WTC11 (cell line): ENCODE measurements at regions not wholly inside any gene's neighbourhood (a gene's known extent, or its start where the extent isn't known, plus 50 kb on each side); places are given as distances from the start of the nearest gene placed in this dataset.

ENCODE experiments used
- ATAC-seq: fragments of 200-7000 bp; cut with Tn5 transposase; 2 replicates; pipeline ENCODE4 v1.10.0; 2021; ENCODE audit warnings: mild to moderate bottlenecking, moderate library complexity
- CTCF ChIA-PET: fragments of 300-600 bp; sonication (Branson Sonifier 250); formaldehyde crosslinking; loops from one replicate; lab custom pipeline; 2021; ENCODE audit warnings: antibody characterized with exemption; lab: Charles Lee
- POLR2A ChIA-PET: fragments of 350-600 bp; sonication (Branson Sonifier 250); formaldehyde crosslinking; loops from one replicate; lab custom pipeline; 2021; ENCODE audit warnings: antibody characterized with exemption; lab: Charles Lee
- DNase-seq: peaks from one replicate; pipeline ENCODE4 v3.0.0; 2021; ENCODE audit warnings: low spot score
- H3K27ac Mint-ChIP-seq: 2 replicates; pipeline ENCODE4 v1.8.0; 2021; ENCODE audit warnings: mixed read lengths
- H3K27me3 Mint-ChIP-seq: 2 replicates; pipeline ENCODE4 v1.8.0; 2021; ENCODE audit warnings: low read depth, mild to moderate bottlenecking, moderate library complexity, mixed read lengths
- H3K36me3 Mint-ChIP-seq: 2 replicates; pipeline ENCODE4 v1.8.0; 2021; ENCODE audit warnings: mixed read lengths
- H3K4me1 Mint-ChIP-seq: 2 replicates; pipeline ENCODE4 v1.8.0; 2022; ENCODE audit warnings: mixed read lengths
- H3K4me3 Mint-ChIP-seq: 2 replicates; pipeline ENCODE4 v1.8.0; 2021; ENCODE audit warnings: mild to moderate bottlenecking, moderate library complexity, mixed read lengths
- H3K9me3 Mint-ChIP-seq: 2 replicates; pipeline ENCODE4 v1.8.0; 2021; ENCODE audit warnings: mixed read lengths
- ATF1 ChIP-seq: sonication (generic); formaldehyde crosslinking; IDR thresholded peaks from 2 replicates; pipeline ENCODE4 v1.8.1; 2023; ENCODE audit warnings: mild to moderate bottlenecking, moderate library complexity, missing genetic modification reagents
- CBFB ChIP-seq: sonication (generic); formaldehyde crosslinking; IDR thresholded peaks from 2 replicates; pipeline ENCODE4 v1.8.1; 2022; ENCODE audit warnings: mild to moderate bottlenecking, low read depth, missing genetic modification reagents
- CREM ChIP-seq: sonication (generic); formaldehyde crosslinking; IDR thresholded peaks from 2 replicates; pipeline ENCODE4 v1.8.1; 2022; ENCODE audit warnings: mild to moderate bottlenecking, missing genetic modification reagents, moderate library complexity
- ETV6 ChIP-seq: sonication (generic); formaldehyde crosslinking; IDR thresholded peaks from 2 replicates; pipeline ENCODE4 v1.8.1; 2022; ENCODE audit warnings: mild to moderate bottlenecking, missing genetic modification reagents
- FOXK1 ChIP-seq: sonication (generic); formaldehyde crosslinking; IDR thresholded peaks from 2 replicates; pipeline ENCODE4 v1.8.0; 2022; ENCODE audit warnings: mild to moderate bottlenecking, moderate library complexity, missing genetic modification reagents
- GTF2I ChIP-seq: fragments of 250-450 bp; sonication (Bioruptor Pico); conservative IDR thresholded peaks from 2 replicates; pipeline ENCODE4 v1.4.0; 2021; ENCODE audit warnings: mild to moderate bottlenecking
- HMGA2 ChIP-seq: fragments of 250-450 bp; sonication (Bioruptor Pico); IDR thresholded peaks from 2 replicates; pipeline ENCODE4 v1.4.0; 2021; ENCODE audit warnings: mild to moderate bottlenecking, moderate library complexity
- JAZF1 ChIP-seq: fragments of 250-450 bp; sonication (Bioruptor Pico); IDR thresholded peaks from 2 replicates; pipeline ENCODE4 v1.9.0; 2021; ENCODE audit warnings: moderate library complexity, mild to moderate bottlenecking, inconsistent platforms
- JUN ChIP-seq: sonication (generic); formaldehyde crosslinking; IDR thresholded peaks from 2 replicates; pipeline ENCODE4 v1.8.0; 2023; ENCODE audit warnings: mild to moderate bottlenecking, missing genetic modification reagents
- MXD4 ChIP-seq: fragments of 250-450 bp; sonication (Bioruptor Pico); IDR thresholded peaks from 2 replicates; pipeline ENCODE4 v1.8.0; 2021; ENCODE audit warnings: mild to moderate bottlenecking, moderate library complexity, borderline replicate concordance
- NR2C2 ChIP-seq: sonication (generic); formaldehyde crosslinking; IDR thresholded peaks from 2 replicates; pipeline ENCODE4 v1.8.0; 2022; ENCODE audit warnings: mild to moderate bottlenecking, missing genetic modification reagents
- NR3C1 ChIP-seq: sonication (generic); formaldehyde crosslinking; conservative IDR thresholded peaks from 2 replicates; pipeline ENCODE4 v1.8.1; 2023; ENCODE audit warnings: low read depth, mild to moderate bottlenecking, missing genetic modification reagents
- OVOL2 ChIP-seq: fragments of 250-450 bp; sonication (Bioruptor Pico); IDR thresholded peaks from 2 replicates; pipeline ENCODE4 v1.9.0; 2021; ENCODE audit warnings: mild to moderate bottlenecking, borderline replicate concordance
- TEAD1 ChIP-seq: sonication (generic); formaldehyde crosslinking; IDR thresholded peaks from 2 replicates; pipeline ENCODE4 v1.8.0; 2022; ENCODE audit warnings: mild to moderate bottlenecking, missing genetic modification reagents
- TP53 ChIP-seq: sonication (generic); formaldehyde crosslinking; IDR thresholded peaks from 2 replicates; pipeline ENCODE4 v1.8.1; 2023; ENCODE audit warnings: mild to moderate bottlenecking, missing genetic modification reagents
- ZBTB21 ChIP-seq: sonication (generic); formaldehyde crosslinking; IDR thresholded peaks from 2 replicates; pipeline ENCODE4 v1.8.1; 2023; ENCODE audit warnings: mild to moderate bottlenecking, missing genetic modification reagents, borderline replicate concordance
- ZNF219 ChIP-seq: sonication (generic); formaldehyde crosslinking; IDR thresholded peaks from 2 replicates; pipeline ENCODE4 v1.8.0; 2023; ENCODE audit warnings: missing genetic modification reagents, mild to moderate bottlenecking, borderline replicate concordance
- ZNF232 ChIP-seq: sonication (generic); formaldehyde crosslinking; IDR thresholded peaks from 2 replicates; pipeline ENCODE4 v1.8.0; 2022; ENCODE audit warnings: mild to moderate bottlenecking, missing genetic modification reagents
- ZNF423 ChIP-seq: fragments of 250-450 bp; sonication (Bioruptor Pico); IDR thresholded peaks from 2 replicates; pipeline ENCODE4 v2.1.2; 2022; ENCODE audit warnings: mild to moderate bottlenecking, moderate library complexity
- TF ChIP-seq, protein P1 (sequence below): fragments of 250-450 bp; sonication (Bioruptor Pico); conservative IDR thresholded peaks from 2 replicates; pipeline ENCODE4 v1.9.0; 2021; ENCODE audit warnings: mild to moderate bottlenecking
- TF ChIP-seq, protein P2 (sequence below): fragments of 250-450 bp; sonication (Bioruptor Pico); IDR thresholded peaks from 2 replicates; pipeline ENCODE4 v1.9.0; 2021; ENCODE audit warnings: mild to moderate bottlenecking, borderline replicate concordance
- TF ChIP-seq, protein P3 (sequence below): sonication (generic); formaldehyde crosslinking; IDR thresholded peaks from 2 replicates; pipeline ENCODE4 v1.8.1; 2022; ENCODE audit warnings: mild to moderate bottlenecking, moderate library complexity, missing genetic modification reagents
- TF ChIP-seq, protein P4 (sequence below): sonication (generic); formaldehyde crosslinking; IDR thresholded peaks from 2 replicates; pipeline ENCODE4 v1.8.0; 2022; ENCODE audit warnings: mild to moderate bottlenecking, missing genetic modification reagents
- TF ChIP-seq, protein P5 (sequence below): sonication (generic); formaldehyde crosslinking; IDR thresholded peaks from 2 replicates; pipeline ENCODE4 v1.8.1; 2023; ENCODE audit warnings: mild to moderate bottlenecking, moderate library complexity, missing genetic modification reagents
- TF ChIP-seq, protein P6 (sequence below): fragments of 250-450 bp; sonication (Bioruptor Pico); IDR thresholded peaks from 2 replicates; pipeline ENCODE4 v1.9.0; 2021; ENCODE audit warnings: mild to moderate bottlenecking

DNA sequence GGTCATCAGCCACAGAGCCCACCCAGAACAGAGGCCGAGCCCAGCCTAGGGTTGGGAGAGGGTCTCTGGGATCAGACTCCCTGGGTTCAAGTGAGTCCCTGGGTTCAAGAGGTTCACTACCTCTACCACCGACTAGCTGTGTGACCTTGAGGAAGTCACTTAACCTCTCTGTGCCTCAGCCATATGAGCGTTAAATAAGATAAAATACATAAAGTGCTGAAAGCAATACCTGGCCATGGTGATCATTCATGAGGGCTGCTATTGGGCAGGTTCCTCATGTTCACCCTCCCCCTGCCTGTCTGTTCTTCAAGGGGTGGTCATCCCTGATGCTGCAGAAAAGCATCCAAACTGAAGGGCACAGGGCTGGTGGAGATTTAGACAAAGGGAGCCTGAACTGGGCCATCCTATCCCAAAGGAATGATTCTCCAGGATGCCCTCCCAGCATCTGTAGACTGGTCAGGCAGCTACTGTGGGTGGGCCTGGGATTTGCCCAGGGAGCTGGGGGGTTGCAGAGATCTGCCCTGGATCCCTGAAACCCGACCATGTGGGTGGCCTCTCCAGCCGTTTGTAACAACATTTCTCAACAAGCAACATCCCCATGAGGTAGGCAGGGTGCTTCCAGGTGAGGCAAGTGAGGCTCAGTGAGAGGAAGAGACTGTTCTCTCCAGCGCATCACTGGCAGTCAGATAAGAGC is 196.6 kb downstream of the MATN1 start:
- no peak overlapping the region for H3K27ac Mint-ChIP-seq

DNA sequence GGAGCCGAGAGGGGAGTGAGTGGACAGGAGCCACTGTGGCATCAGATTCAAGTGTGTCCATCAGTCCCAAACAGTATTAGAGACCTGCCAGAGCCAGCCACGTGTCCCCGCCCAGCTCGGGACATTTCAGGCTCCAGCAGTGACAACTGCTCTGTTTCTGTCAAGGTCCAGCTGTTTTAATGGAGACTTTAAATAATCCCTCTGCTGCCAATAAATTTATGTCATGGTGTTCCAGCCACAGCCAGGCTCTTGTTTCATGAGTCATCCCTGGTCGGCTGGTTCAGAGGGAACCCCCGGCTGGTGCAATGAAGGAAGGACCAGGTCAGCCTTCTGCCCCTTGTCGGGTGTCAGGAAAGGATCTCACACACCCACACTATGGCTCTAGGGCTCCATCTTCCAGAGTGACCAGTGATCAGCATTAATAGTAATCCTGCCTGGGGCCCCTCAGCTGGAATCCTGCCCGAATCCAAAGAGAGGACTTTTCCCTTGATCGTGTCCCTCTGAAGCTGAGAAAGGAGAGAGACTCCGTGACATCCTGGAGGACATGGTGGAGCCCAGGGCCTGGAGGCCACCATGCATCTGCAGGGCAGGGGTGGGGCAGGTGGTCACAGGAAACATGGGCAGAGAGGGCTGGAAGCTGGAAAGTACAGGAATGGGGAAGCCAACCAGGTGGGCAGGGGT is 197.3 kb downstream of the MATN1 start:
- no peaks in the 10 kb centered on the region for H3K36me3 Mint-ChIP-seq
- ChIA-PET POLR2A (no interaction called here), CTCF (no interaction called here)
- peaks cover 9% of the 10 kb centered on the region for H3K4me1 Mint-ChIP-seq
- H3K9me3 Mint-ChIP-seq: no peaks in the 10 kb centered on the region
- ATAC-seq: no peak
- H3K27ac Mint-ChIP-seq: no peak overlapping the region
- no peak overlapping the region for H3K4me3 Mint-ChIP-seq
- DNase-seq: no peak
- no peaks in the 10 kb centered on the region; the same call in 1 of the 2 replicates for H3K27me3 Mint-ChIP-seq
- TF ChIP-seq ZNF423 (no peak), ETV6 (CRISPR knock-in tag) (no peak), ZNF232 (no peak), ZBTB21 (no peak), HMGA2 (no peak), NR3C1 (CRISPR knock-in tag) (no peak), FOXK1 (CRISPR knock-in tag) (no peak), OVOL2 (no peak), ATF1 (CRISPR knock-in tag) (no peak)
- TF ChIP-seq, protein P1, sequence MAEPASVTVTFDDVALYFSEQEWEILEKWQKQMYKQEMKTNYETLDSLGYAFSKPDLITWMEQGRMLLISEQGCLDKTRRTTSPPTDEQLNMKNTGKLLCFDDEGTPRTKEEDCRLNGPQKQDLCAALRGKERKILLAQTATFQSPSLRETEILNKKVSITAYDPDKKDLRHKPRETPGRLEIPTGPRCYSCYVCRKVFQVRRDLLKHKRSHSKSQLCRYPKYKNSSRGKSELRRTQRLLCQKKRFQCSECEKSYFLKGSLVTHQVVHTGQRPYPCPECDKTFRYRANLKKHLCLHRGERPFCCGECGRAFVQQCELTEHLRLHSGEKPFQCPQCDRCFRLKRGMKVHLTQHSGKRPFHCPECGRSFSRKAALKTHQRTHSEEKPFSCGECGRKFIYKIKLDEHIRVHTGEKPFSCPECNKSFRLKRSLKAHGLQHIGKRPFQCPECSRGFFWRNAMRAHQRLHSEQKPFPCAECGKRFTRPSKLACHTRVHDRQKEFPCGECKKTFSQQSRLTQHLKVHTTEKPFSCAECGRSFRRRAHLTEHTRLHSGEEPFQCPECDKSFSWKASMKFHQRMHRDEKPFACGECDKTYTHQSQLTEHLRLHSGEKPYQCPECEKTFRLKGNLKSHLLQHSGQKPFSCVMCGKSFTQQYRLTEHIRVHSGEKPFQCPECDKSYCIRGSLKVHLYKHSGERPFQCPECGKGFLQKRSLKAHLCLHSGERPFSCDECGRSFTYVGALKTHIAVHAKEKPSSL: no peak
- TF ChIP-seq, protein P2, sequence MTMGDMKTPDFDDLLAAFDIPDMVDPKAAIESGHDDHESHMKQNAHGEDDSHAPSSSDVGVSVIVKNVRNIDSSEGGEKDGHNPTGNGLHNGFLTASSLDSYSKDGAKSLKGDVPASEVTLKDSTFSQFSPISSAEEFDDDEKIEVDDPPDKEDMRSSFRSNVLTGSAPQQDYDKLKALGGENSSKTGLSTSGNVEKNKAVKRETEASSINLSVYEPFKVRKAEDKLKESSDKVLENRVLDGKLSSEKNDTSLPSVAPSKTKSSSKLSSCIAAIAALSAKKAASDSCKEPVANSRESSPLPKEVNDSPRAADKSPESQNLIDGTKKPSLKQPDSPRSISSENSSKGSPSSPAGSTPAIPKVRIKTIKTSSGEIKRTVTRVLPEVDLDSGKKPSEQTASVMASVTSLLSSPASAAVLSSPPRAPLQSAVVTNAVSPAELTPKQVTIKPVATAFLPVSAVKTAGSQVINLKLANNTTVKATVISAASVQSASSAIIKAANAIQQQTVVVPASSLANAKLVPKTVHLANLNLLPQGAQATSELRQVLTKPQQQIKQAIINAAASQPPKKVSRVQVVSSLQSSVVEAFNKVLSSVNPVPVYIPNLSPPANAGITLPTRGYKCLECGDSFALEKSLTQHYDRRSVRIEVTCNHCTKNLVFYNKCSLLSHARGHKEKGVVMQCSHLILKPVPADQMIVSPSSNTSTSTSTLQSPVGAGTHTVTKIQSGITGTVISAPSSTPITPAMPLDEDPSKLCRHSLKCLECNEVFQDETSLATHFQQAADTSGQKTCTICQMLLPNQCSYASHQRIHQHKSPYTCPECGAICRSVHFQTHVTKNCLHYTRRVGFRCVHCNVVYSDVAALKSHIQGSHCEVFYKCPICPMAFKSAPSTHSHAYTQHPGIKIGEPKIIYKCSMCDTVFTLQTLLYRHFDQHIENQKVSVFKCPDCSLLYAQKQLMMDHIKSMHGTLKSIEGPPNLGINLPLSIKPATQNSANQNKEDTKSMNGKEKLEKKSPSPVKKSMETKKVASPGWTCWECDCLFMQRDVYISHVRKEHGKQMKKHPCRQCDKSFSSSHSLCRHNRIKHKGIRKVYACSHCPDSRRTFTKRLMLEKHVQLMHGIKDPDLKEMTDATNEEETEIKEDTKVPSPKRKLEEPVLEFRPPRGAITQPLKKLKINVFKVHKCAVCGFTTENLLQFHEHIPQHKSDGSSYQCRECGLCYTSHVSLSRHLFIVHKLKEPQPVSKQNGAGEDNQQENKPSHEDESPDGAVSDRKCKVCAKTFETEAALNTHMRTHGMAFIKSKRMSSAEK (CRISPR knock-in tag): no peak

More for the DNA sequence above, 196.6 kb downstream of the MATN1 start:
- no peaks in the 10 kb centered on the region for H3K9me3 Mint-ChIP-seq
- ATAC-seq: peak; percentile 16
- DNase-seq: no peak
- no peaks in the 10 kb centered on the region for H3K36me3 Mint-ChIP-seq
- H3K4me1 Mint-ChIP-seq: peaks cover 9% of the 10 kb centered on the region
- H3K27me3 Mint-ChIP-seq: no peaks in the 10 kb centered on the region; the same call in 1 of the 2 replicates
- H3K4me3 Mint-ChIP-seq: no peak overlapping the region
- ChIA-PET CTCF (no interaction called here), POLR2A (no interaction called here)
- TF ChIP-seq CREM (CRISPR knock-in tag) (no peak), ZNF219 (CRISPR knock-in tag) (no peak), ETV6 (CRISPR knock-in tag) (no peak), NR2C2 (CRISPR knock-in tag) (no peak), JUN (CRISPR knock-in tag) (no peak), CBFB (CRISPR knock-in tag) (no peak), TP53 (CRISPR knock-in tag) (no peak), JAZF1 (CRISPR knock-in tag) (no peak), TEAD1 (CRISPR knock-in tag) (no peak), MXD4 (CRISPR knock-in tag) (no peak), ZBTB21 (no peak), GTF2I (CRISPR knock-in tag) (no peak)
- TF ChIP-seq, protein P3, sequence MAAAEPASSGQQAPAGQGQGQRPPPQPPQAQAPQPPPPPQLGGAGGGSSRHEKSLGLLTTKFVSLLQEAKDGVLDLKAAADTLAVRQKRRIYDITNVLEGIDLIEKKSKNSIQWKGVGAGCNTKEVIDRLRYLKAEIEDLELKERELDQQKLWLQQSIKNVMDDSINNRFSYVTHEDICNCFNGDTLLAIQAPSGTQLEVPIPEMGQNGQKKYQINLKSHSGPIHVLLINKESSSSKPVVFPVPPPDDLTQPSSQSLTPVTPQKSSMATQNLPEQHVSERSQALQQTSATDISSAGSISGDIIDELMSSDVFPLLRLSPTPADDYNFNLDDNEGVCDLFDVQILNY (CRISPR knock-in tag): no peak
- TF ChIP-seq, protein P4, sequence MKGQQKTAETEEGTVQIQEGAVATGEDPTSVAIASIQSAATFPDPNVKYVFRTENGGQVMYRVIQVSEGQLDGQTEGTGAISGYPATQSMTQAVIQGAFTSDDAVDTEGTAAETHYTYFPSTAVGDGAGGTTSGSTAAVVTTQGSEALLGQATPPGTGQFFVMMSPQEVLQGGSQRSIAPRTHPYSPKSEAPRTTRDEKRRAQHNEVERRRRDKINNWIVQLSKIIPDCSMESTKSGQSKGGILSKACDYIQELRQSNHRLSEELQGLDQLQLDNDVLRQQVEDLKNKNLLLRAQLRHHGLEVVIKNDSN (CRISPR knock-in tag): no peak
- TF ChIP-seq, protein P5, sequence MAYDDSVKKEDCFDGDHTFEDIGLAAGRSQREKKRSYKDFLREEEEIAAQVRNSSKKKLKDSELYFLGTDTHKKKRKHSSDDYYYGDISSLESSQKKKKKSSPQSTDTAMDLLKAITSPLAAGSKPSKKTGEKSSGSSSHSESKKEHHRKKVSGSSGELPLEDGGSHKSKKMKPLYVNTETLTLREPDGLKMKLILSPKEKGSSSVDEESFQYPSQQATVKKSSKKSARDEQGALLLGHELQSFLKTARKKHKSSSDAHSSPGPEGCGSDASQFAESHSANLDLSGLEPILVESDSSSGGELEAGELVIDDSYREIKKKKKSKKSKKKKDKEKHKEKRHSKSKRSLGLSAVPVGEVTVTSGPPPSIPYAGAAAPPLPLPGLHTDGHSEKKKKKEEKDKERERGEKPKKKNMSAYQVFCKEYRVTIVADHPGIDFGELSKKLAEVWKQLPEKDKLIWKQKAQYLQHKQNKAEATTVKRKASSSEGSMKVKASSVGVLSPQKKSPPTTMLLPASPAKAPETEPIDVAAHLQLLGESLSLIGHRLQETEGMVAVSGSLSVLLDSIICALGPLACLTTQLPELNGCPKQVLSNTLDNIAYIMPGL: no peak
- TF ChIP-seq, protein P6, sequence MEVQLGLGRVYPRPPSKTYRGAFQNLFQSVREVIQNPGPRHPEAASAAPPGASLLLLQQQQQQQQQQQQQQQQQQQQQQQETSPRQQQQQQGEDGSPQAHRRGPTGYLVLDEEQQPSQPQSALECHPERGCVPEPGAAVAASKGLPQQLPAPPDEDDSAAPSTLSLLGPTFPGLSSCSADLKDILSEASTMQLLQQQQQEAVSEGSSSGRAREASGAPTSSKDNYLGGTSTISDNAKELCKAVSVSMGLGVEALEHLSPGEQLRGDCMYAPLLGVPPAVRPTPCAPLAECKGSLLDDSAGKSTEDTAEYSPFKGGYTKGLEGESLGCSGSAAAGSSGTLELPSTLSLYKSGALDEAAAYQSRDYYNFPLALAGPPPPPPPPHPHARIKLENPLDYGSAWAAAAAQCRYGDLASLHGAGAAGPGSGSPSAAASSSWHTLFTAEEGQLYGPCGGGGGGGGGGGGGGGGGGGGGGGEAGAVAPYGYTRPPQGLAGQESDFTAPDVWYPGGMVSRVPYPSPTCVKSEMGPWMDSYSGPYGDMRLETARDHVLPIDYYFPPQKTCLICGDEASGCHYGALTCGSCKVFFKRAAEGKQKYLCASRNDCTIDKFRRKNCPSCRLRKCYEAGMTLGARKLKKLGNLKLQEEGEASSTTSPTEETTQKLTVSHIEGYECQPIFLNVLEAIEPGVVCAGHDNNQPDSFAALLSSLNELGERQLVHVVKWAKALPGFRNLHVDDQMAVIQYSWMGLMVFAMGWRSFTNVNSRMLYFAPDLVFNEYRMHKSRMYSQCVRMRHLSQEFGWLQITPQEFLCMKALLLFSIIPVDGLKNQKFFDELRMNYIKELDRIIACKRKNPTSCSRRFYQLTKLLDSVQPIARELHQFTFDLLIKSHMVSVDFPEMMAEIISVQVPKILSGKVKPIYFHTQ (CRISPR knock-in tag): no peak
